GM19239 (cell line): ENCODE measurements at regions not wholly inside any gene's neighbourhood (a gene's known extent, or its start where the extent isn't known, plus 50 kb on each side); places are given as distances from the start of the nearest gene placed in this dataset.
"Not testable (repeated sequence)": the region's sequence is repeated elsewhere in the genome, so short reads cannot be mapped to it uniquely, and the experiment has no call there.

ENCODE experiments used
- DNase-seq: peaks from one replicate; pipeline ENCODE4 v3.0.0; 2011; ENCODE audit warnings: low spot score; ENCODE audit not compliant: insufficient read length
- FAIRE-seq: peaks from 2 replicates; lab custom pipeline; 2011; peaks lifted over from hg19 to GRCh38; lab: Jason Lieb, UNC

DNA sequence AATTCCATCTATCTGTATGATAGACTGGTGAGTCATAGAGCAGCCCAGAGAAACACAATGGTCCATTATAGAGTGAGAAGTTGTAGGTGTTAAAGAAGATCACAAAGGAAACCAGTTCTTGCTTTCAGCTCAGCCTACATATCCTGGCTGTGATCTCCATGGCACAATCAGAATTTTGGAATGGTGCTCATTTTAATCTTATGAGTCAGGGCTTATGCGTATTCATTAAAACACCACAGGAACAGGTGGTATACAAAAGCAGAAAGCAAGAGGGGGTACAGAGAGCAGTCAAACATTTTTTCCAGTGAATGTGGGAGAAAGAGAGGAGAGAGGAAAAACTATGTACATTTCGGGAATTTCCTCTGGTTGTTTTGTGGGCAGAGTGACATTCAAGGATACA lies 126.9 kb downstream of the MFAP3L start:
- FAIRE-seq (no peak), DNase-seq (no peak)

DNA sequence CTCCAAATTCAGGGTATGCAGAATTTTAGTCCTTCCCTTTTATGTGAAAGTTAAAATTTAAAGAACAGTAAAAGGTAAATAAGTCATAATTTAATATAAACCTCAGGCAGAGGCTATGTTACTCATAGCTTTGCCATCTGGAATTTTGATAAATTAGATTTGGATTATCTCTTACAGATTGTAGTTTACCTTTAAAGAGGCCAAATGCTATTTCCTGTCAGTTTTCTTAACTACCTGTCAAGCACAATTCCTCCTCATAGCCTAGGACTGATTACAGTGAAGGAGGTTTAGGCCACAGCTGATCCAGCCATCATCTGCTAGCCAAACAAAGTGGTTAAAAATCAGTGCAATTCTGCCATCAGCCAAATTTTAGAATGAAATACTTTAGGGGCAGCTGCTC lies 128.1 kb downstream of the MFAP3L start:
- no peak for FAIRE-seq
- DNase-seq, result no peak

DNA sequence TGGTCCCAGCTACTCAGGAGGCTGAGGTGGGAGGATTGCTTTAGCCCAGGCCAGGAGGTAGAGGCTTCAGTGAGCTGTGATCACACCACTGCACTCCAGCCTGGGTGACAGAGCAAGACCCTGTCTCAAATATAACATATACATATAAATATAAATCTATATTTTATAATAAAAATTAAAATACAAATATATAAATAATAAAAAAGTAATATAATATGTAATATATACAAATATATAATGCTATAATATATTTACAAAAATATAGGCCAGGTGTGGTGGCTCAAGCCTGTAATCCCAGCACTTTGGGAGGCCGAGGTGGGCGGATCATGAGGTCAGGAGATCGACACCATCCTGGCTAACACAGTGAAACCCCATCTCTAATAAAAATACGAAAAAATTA lies 131.4 kb downstream of the MFAP3L start:
- DNase-seq, FAIRE-seq: not testable (repeated sequence)

DNA sequence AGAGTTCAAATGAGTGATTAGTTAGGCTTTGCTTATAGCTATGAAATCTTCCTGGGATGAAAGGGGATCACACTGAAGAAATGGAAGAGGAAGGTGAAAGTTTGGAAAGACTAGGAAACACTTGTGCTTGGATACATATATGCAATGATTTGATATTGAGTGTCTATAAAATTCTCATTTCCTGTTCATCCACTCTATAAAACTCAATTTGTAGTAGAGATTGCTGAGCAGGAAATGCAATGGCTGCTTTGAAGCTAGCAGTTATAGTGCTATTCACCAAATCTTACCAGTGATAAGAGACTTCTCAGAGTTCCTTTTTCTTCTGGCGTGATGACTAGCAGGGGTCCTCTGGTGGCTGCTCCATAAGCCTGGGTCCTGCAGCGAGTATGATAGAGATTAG lies 128.1 kb upstream of the HPF1 start:
- no peak for FAIRE-seq
- DNase-seq, result no peak

DNA sequence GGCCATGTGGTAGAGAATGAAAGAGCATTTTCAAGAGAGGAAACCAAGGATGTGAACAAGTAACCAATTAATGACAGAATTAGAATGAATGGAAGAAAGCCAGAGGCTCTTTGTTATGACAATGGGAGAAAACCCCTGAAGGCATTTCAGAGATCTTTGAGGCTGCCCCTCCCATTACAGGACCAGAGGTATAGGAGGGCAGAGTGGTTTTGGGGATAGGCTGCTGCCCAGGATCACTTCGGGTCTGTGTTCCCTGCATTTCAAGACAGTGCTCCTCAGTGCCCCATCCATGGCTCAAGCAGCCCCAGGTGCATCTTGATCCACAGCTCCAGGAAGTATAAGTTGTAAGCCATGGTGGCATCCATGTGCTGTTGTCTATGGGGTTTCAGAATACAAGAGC lies 124.0 kb upstream of the HPF1 start:
- FAIRE-seq, result no peak
- no peak for DNase-seq

DNA sequence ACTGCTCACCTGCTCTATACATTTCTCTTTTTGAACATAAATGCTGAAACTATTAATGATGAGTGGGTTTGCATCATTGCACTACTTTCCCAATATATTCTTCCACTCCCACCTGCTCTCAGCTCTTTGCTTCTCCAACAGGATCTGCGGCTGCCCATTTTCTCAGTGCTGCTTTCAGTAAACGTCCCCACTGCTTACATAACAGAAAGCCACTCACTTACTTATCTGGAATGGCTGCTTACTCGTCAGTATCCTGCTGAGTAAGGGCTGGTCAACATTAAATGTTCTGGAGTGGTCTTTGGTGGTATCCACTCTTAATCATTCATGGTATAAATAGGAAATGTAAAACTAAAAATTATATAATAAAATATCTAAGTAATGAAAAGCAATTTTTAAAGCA lies 112.8 kb upstream of the HPF1 start:
- FAIRE-seq (no peak), DNase-seq (no peak)

DNA sequence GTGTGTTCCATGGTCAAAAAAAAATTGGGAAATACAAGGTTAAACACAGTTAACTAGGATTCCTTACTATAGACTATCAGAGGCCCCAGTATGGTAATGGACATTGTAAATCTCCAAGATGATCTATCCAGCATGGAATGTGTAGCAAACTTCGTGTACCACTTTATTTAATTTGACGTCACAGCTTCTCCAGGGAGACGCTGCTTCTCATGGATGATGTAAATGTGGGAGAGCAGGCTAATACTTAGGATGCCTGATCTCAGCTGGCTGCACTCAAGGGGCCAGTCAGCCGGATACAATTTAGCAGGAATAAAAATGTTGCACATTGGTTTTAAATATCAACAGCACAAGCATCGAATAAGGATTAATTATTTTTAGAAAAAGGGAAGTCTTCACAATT lies 111.7 kb upstream of the HPF1 start:
- no peak for DNase-seq
- no peak for FAIRE-seq

DNA sequence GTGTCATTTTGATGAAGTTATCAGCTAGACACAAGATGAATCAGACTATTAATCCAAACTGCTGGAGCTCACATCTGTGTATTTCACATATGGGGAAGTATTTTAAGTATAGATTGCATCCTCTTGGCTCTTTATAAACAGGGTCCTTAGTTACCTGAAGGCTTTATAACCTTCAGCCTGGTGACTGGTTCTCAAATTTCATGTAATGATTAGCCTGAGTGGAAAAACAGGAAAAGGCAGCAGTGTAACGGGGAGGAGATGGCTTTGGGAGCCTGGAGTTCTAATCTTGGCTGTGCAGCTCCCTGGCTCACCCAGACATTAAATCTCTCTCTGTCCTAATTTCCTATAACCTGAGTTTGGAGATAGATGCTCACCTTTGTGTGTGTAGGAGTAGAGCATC lies 103.8 kb upstream of the HPF1 start:
- DNase-seq (no peak), FAIRE-seq (no peak)

DNA sequence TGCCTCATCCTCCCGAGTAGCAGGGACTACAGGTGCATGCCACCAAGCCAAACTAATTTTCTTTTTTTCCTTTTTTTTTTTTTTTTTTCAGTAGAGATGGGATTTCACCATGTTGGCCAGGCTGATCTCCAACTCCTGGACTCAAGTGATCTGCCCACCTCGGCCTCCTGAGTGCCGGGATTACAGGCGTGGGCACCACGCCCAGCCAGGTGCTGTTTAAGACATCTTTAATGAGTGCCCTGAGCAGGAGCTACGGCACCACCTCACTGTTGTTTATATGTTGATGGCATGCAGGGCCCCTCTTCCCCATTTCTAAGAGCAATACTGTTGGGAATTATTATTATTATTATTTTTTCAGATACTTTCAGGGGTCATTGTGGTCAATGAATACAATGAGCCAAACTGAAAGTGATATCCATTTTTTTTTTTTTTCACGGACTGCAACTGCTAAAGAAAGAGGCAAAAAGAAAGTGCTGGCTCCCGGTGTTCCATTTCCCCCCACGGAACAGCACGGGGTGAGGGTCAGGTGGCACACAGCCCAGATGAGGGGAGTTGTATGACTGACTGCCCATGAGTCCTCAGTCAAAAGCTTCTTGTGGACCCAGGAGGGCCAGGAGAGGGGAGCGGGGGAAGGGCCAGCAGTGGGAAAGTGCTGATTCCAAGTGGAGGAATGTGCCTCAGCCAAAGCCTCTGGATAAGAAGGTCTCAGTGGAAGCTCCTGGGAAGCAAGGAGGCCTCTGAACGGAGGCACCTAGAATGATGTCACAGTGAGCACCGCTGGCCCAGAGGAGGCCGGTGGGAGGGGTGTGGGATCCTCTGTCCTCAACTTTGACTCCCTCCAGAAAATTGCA lies 101.8 kb upstream of the HPF1 start:
- FAIRE-seq (no peak), DNase-seq (no peak)

DNA sequence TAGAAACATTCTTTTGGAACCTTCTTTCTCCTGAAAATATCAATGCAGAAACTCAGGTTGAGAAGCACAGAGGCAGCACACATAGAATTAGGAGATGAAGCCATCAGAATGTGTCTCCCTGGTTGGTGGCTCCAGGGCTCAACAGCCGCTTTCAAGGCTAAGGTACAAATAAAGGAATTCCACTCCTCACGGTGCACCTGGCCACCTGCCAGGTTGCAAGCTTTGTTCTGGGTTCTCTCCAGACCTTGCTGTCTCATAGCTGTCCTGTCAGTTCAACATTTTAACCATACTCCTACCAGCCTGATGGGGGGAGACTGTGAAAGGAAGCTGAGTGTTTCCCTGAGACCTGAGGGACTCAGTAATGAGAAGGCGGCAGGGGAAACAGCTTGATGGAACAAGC lies 96.3 kb upstream of the HPF1 start:
- DNase-seq, result no peak
- FAIRE-seq, result no peak

DNA sequence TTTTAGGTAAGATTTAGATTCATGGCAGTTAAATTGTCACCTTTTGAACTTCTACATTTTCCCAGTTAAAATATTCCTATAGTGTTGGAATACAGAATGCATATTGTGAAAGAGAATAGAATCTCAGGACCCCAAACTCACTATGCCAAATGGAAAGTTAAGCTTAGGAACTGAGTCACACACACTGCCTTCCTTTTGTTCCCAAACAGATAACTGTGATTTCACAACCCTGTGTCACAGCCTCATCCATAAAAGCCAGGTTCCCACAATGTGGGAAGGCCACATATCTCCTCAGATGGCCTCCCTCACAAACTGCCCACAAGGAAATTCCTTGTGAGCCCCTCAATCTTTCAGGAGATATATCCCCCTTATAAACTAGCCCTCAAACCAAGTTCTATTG lies 94.7 kb upstream of the HPF1 start:
- DNase-seq (no peak), FAIRE-seq (no peak)

DNA sequence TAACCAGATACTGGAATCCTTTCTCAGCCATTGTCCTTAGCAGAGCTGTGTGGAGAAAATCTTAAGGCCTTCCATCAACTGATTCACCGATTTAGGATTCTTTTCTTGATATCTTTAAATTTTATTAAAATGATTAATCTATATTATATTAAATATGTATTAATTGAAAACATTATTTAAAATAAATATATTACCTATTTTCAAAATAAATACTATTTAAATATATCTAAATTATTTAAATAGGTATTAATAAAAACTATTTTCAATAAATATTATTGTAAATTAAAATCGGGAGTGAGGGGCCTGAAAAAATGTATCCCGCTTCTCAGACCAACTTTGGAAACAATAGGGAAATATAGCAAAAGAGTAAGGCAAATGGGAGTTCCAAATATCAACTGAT lies 94.0 kb upstream of the HPF1 start:
- no peak for FAIRE-seq
- DNase-seq, result no peak

DNA sequence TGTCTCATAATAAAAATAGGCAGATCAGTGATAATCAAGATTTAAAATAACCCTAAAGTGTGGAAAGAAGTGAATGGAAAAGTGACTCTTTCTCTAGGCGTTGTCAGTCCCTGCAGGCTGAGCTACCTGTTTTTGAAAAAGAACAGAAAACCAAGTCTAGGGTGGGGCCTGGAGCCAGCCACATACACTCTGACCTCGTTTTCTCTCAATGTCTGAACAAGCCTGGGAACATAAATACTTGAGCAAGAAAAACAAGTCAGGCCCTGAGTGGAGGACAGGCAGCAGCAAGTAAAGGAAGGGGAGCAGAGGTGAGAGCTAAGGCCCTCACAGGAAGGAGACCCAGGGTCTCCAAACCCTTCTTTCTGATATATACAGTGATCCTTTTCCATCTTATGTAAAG lies 91.7 kb upstream of the HPF1 start:
- no peak for FAIRE-seq
- DNase-seq, result no peak

DNA sequence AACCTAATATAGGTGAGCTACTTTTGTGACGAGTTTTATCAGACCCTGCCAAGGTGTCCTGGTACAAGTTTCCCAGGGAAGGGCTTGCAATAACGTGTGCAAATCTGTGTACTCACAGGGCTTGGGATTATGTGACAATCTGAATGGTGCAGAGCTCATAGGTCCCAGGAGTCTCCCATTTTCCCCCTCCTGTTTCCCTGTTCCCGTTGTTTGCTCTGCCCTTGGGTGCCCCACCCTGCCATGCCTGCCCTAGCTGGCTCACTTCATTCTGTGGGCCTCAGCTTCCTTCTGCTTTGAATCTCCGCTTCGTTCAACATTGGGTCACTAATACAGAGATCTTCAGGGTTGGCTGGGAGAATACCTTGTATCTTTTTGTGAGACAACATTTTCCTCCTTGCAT lies 90.3 kb upstream of the HPF1 start:
- no peak for DNase-seq
- FAIRE-seq, result no peak

DNA sequence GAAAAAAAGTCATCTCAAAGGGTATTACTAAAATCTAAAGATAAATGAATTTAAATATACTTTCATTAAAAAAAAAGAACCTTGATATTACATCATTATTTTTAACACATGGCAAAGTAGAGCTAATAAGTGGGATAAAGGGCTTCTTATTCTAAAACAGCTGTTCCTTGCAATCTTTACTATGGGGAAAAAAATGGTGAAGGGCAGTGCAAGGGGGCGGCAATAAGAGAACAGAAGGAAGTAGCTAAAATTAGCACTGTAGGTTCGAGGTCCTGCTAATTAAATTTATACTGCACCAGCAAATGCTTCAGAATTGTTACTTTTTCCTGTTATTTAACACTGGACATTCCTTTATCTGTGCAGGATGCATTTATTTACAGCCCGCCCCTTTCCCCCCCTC lies 89.4 kb upstream of the HPF1 start:
- DNase-seq (no peak), FAIRE-seq (no peak)

DNA sequence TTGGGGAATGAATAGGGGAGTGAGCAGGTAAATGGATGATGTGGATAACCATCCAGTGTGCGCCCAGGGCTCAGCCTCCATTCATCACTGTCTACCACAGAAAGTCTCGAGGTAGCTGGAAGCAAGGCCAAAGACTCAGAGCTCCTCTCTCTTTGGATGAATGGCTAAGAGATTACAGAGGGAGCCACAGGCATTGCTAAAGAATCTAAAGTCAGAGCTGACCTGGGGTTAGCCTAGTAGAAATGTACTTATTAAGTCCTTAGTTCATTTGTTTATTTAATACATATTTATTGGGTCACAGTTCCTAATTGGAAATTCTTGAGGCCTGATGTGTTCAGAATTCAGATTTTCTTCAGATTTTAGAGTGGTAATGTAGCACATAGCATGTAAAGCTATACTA lies 88.7 kb upstream of the HPF1 start:
- FAIRE-seq (no peak), DNase-seq (no peak)

DNA sequence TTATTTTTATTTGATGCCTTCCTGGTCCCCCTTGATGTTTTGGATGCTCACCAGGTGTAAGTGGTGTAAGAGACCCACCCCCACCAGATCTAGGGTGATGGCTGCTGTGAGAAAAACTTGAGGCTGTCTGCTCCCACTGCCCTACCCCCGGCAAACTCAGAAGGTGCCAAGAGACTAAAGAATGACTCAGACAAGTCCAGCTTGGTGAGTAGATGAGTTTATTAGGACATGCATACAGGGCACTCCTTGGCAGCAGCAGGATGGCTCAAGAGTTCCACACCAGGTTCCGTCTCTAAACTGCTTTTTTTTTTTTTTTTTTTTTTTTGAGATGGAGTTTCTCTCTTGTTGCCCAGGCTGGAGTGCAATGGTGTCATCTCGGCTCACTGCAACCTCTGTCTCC lies 84.0 kb upstream of the HPF1 start:
- FAIRE-seq (no peak), DNase-seq (no peak)

DNA sequence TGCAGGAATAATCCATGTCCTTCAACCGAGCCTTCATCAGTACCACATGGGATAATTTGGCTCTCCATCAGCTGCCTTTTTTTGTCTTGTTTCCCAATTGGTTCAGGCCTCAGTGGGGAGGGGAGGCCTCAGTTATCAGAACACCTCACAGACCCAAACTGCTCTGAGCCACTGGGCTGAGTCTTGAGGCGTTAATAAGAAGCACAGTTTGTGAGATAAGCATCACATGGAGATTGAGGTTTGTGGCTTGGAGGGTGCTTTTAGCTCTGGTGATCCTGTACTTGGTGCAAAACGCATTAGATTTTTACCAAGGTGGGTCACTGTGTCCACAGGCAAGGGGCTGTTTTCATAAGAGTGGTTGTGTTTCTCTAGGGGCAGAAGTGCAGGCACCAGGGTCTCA lies 82.8 kb upstream of the HPF1 start:
- FAIRE-seq (no peak), DNase-seq (no peak)

DNA sequence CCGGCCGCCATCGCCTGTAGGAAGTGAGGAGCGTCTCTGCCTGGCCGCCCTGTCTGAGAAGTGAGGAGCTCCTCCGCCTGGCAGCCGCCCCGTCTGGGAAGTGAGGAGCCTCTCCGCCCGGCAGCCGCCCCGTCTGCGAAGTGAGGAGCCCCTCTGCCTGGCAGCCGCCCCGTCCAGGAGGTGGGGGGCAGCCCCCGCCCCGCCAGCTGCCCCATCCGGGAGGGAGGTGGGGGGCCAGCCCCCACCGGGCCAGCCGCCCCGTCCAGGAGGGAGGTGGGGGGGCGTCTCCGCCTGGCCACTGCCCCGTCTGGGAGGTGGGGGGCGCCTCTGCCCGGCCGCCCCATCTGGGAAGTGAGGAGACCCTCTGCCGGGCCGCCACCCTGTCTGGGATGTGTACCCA lies 70.6 kb upstream of the HPF1 start:
- not testable (repeated sequence) for DNase-seq, FAIRE-seq

DNA sequence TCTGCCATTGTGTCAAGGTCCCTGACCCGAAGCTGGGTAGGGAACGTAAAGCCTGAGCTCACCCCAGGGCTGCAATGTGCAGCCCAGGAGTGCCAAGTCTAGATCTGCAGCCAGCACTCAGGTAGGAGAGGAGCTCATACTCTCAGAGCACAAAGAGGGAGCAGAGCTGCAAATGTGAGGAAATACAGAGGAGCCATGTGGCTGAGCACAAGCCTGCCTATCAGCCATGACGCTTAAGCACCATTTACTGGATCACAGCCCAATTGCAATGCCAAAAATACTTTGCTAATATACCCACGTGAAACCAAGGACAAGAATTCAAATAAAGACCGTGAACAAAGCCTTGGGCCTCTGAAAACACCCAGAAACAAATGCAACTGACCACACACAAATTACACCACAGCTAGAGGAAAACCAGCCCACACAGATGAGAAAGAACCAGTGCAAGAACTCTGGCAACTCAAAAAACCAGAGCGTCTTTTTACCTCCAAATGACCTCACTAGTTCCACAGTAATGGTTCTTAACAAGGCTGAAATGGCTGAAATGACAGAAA lies 69.0 kb upstream of the HPF1 start:
- FAIRE-seq, result no peak

DNA sequence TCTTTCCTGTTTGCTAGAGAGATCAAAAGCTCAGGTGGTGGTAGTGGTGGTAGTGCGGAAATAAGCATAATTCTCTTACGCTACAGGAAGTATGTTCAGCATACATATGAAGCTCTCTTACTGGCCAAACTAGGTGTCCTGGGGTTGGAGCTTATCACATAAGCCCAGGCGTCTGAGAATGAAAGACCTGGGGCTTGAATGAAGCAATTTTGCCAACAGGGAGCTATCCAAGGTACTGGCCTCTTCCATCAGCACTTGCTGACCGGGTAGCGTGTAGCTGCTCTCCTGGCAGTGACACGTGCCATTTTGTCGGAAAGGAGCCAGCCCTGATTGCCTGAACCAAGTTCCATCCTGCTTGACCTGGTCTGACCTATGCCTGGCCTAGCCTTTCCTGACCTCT lies 65.9 kb upstream of the HPF1 start:
- DNase-seq (no peak), FAIRE-seq (no peak)

More for the DNA sequence above, 69.0 kb upstream of the HPF1 start:
- no peak for DNase-seq

DNA sequence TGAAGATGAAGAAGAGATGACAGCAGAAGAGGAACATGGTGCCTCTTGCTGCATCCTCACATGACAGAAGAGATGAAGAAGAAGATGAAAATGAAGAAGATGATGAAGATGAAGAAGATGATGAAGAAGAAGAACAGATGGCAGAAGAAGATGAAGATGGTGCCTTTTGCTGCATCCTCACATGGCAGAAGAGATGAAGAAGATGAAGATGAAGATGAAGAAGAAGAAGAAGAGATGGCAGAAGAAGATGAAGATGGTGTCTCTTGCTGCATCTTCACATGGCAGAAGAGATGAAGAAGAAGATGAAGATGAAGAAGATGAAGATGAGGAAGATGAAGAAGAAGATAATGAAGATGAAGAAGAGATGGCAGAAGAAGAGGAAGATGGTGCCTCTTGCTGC lies 63.7 kb upstream of the HPF1 start:
- DNase-seq (no peak), FAIRE-seq (no peak)
